Type B pancreatic cell (in vitro differentiated cells): ENCODE measurements at regions not wholly inside any gene's neighbourhood (a gene's known extent, or its start where the extent isn't known, plus 50 kb on each side); places are given as distances from the start of the nearest gene placed in this dataset.

Experiments
- DNase-seq: peaks from one replicate; pipeline ENCODE4 v3.0.0; 2021; ENCODE audit warnings: mixed read lengths; ENCODE audit not compliant: unreplicated experiment; ENCODE audit errors: extremely low spot score
- H3K27ac Mint-ChIP-seq: 2 replicates; pipeline ENCODE4 v1.8.0; 2021; ENCODE audit warnings: mild to moderate bottlenecking, mixed read lengths
- H3K27me3 Mint-ChIP-seq: 2 replicates; pipeline ENCODE4 v1.8.0; 2021; ENCODE audit warnings: mixed read lengths
- H3K36me3 Mint-ChIP-seq: 2 replicates; pipeline ENCODE4 v1.8.0; 2021; ENCODE audit warnings: mixed read lengths
- H3K4me1 Mint-ChIP-seq: one replicate; pipeline ENCODE4 v1.8.0; 2021; ENCODE audit warnings: mixed read lengths; ENCODE audit not compliant: unreplicated experiment
- H3K4me3 Mint-ChIP-seq: 2 replicates; pipeline ENCODE4 v1.8.0; 2021; ENCODE audit warnings: mild to moderate bottlenecking, mixed read lengths
- H3K9me3 Mint-ChIP-seq: 2 replicates; pipeline ENCODE4 v1.8.0; 2021; ENCODE audit warnings: mixed read lengths
- TF ChIP-seq, protein P1 (sequence below): fragments of 200-600 bp; sonication (generic); conservative IDR thresholded peaks from 2 replicates; pipeline ENCODE4 v1.5.0; 2021; ENCODE audit warnings: antibody characterized with exemption, mild to moderate bottlenecking

DNA sequence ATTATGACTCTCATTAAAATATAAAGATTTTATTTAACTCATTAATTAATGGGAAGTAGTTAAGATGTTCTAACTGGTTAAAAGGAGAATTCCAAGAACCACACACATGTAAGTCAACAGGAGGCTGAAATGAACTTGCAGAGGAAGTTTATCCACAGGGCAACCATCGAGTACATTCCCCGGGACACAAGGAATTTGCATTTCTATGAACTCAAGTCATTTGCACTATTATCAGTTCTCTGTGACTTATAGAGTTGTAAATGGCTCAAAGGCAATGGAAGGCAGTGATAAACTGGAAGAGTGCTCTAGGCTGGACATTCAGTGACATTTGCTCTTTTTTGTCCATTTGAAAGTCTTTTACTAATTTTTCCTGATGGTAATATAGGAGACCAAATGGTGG, 97.4 kb downstream of the SNX5 start:
- Mint-ChIP-seq H3K27me3 (peaks cover 8% of the 10 kb centered on the region), H3K36me3 (no peaks in the 10 kb centered on the region), H3K27ac (no peak overlapping the region), H3K9me3 (peaks cover 1% of the 10 kb centered on the region), H3K4me3 (no peak overlapping the region), H3K4me1 (peaks cover 36% of the 10 kb centered on the region)
- TF ChIP-seq, protein P1, sequence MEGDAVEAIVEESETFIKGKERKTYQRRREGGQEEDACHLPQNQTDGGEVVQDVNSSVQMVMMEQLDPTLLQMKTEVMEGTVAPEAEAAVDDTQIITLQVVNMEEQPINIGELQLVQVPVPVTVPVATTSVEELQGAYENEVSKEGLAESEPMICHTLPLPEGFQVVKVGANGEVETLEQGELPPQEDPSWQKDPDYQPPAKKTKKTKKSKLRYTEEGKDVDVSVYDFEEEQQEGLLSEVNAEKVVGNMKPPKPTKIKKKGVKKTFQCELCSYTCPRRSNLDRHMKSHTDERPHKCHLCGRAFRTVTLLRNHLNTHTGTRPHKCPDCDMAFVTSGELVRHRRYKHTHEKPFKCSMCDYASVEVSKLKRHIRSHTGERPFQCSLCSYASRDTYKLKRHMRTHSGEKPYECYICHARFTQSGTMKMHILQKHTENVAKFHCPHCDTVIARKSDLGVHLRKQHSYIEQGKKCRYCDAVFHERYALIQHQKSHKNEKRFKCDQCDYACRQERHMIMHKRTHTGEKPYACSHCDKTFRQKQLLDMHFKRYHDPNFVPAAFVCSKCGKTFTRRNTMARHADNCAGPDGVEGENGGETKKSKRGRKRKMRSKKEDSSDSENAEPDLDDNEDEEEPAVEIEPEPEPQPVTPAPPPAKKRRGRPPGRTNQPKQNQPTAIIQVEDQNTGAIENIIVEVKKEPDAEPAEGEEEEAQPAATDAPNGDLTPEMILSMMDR = no peak
- no peak for DNase-seq

DNA sequence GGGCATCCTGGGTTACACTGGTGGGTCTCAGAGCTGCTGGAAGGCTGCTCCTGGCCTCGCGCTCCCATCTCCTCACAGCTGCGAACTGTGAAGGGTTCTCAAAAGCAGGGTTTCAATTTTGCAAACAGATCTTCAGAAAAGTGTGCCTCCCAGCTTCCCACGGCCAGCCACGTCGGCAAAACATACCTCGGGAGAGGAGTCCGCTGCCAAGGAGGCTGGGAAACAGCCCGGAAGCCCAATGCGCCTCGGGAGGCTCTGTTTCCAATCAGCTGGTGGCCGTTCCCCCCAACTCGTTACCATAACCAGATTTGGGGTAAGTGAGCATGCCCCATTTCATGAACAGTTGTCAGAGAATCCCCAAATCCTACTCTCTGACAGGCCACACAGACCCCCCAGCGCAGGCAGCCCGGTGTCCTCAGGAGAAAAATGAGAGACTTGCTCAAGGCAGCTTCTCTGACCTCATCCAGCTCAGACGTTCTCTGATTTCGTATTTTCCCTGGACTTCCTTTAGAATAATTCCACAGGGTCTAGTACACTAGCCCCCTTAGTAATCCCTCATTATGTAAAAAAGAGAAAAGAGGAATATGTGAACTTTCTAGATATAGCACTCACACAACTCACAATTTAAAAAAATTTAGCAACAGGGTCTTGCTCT, 98.4 kb downstream of the SNX5 start:
- H3K4me3 Mint-ChIP-seq = no peak overlapping the region

DNA sequence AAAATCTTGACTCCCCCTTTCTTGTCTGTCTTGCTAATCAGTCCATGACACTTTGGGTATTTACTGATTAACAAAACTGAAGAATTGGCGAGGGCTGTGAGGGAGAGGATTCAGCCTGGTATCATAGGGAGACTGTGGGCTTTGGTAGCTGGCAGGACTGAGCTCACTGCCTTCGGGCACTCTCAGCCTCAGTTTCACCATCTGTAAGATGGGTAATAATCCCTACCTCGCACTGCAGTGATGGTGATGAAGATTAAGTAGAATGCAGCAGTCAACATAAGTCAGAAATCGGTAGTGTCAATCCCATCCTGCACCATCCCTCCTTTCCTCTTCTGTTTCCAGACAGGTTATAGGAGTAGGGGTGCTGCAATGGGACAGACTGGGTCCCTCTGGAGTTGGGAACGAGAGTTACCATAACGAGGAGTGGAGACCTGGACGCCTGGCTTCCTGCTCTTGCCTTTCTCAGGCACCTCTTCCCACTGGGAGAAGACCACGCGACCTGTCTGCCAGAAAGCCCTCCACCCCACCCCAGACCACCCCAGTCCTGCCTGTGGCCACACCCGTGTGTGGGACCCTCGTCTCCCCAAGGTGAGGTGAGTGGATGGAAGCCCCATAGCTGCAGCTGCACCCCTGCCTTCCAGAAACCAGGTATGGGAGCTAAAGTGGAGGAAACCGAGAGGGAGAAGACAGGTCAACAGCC, 99.1 kb downstream of the SNX5 start:
- TF ChIP-seq, protein P1 = no peak
- H3K4me1 Mint-ChIP-seq = peaks cover 23% of the 10 kb centered on the region
- DNase-seq = no peak
- no peak overlapping the region for H3K27ac Mint-ChIP-seq
- no peaks in the 10 kb centered on the region for H3K9me3 Mint-ChIP-seq
- no peaks in the 10 kb centered on the region for H3K36me3 Mint-ChIP-seq
- H3K4me3 Mint-ChIP-seq = no peak overlapping the region
- H3K27me3 Mint-ChIP-seq = peaks cover 8% of the 10 kb centered on the region

More for the DNA sequence above, 98.4 kb downstream of the SNX5 start:
- peaks cover 8% of the 10 kb centered on the region for H3K27me3 Mint-ChIP-seq
- no peaks in the 10 kb centered on the region for H3K36me3 Mint-ChIP-seq
- H3K9me3 Mint-ChIP-seq = no peaks in the 10 kb centered on the region
- TF ChIP-seq, protein P1 = no peak
- peaks cover 29% of the 10 kb centered on the region for H3K4me1 Mint-ChIP-seq
- DNase-seq = no peak
- H3K27ac Mint-ChIP-seq = no peak overlapping the region

DNA sequence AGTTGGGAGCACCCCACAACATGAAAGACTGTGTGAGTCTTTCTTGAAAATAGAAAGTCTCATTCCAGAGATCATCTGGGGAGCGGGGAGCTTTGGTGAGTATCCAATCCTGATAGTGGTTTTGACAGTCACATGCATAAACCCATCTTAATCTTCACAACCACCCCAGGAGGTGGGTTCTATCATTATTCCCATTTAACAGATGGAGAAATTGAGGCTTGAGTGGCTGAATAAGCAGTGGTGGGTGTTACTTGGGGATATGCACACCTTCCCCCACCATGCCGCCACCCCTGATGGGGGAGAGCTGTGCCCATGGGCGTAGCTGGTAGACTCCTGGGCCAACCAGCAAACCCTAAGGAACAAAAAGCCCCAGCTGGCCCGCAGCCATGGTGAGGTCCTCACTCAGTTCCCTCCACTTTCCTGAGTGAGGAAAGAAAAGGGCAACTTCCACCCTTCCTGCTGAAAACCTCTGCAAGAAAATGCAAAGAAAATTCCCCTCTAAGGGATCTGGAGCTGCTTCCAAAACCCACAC, 99.8 kb downstream of the SNX5 start:
- TF ChIP-seq, protein P1 = no peak
- DNase-seq = no peak
- H3K36me3 Mint-ChIP-seq = no peaks in the 10 kb centered on the region
- H3K4me1 Mint-ChIP-seq = peaks cover 18% of the 10 kb centered on the region
- no peak overlapping the region for H3K27ac Mint-ChIP-seq
- H3K9me3 Mint-ChIP-seq = no peaks in the 10 kb centered on the region
- peaks cover 8% of the 10 kb centered on the region for H3K27me3 Mint-ChIP-seq
- no peak overlapping the region for H3K4me3 Mint-ChIP-seq

DNA sequence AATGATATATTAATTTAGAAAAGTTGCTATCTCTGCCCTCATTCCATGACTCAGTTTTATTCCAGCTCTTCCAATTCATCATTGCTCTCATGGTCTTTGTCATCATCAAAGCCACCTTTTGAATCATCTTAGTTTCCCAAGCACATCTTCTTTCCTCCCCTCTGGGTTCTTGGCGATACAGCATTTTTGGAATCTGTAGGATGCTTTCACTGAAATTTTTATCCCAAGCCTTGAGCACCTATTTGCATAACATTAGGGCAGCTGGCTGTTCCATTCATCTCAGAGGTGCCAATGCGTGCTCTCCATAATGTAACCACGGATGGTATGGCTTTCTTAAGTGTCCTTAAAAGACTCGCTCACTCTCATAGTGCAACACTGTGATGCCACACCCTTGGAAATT, 100.4 kb downstream of the SNX5 start:
- TF ChIP-seq, protein P1 = no peak
- H3K36me3 Mint-ChIP-seq = no peaks in the 10 kb centered on the region
- H3K4me1 Mint-ChIP-seq = peaks cover 18% of the 10 kb centered on the region
- H3K27me3 Mint-ChIP-seq = peaks cover 8% of the 10 kb centered on the region
- no peaks in the 10 kb centered on the region for H3K9me3 Mint-ChIP-seq
- no peak overlapping the region for H3K4me3 Mint-ChIP-seq
- no peak overlapping the region for H3K27ac Mint-ChIP-seq
- DNase-seq = no peak
